ENCODE measurements at regions not wholly inside any gene's neighbourhood (a gene's known extent, or its start where the extent isn't known, plus 50 kb on each side); places are given as distances from the start of the nearest gene placed in this dataset.

GRCh38 chr11:15300341-15300740, 185.6 kb downstream of the INSC start:
- no peak for TF ChIP-seq CTCF (IDR thresholded peaks at IDR 0.05)
- no peak for TF ChIP-seq POLR2A (IDR thresholded peaks at IDR 0.05)
- 92 to 95% (median 93%) methylated on average over 14 of the region's 14 CpGs for WGBS, 4 donors
- no peaks in the 10 kb centered on the region for H3K27me3 ChIP-seq
- peaks cover 0 to 10% (median 0%) of the 10 kb centered on the region in 12 donors for H3K9me3 ChIP-seq
- no peaks in the 10 kb centered on the region for H3K4me1 ChIP-seq
- no peak overlapping the region for H3K27ac ChIP-seq
- no peak for DNase-seq
- no peak overlapping the region for H3K4me3 ChIP-seq
- no peak for ATAC-seq
- intact Hi-C loops (cut with DNase I) = no loop called here
- H3K36me3 ChIP-seq = no peaks in the 10 kb centered on the region

GRCh38 chr11:15307619-15308024, 192.9 kb downstream of the INSC start:
- no peak for TF ChIP-seq POLR2A (IDR thresholded peaks at IDR 0.05)
- TF ChIP-seq CTCF (IDR thresholded peaks at IDR 0.05) = no peak
- DNase-seq = no peak
- Histone ChIP-seq H3K4me3 (no peak overlapping the region), H3K27me3 (no peaks in the 10 kb centered on the region), H3K36me3 (no peaks in the 10 kb centered on the region), H3K27ac (no peak overlapping the region), H3K9me3 (peaks cover 0 to 12% (median 0%) of the 10 kb centered on the region in 12 donors), H3K4me1 (no peaks in the 10 kb centered on the region)
- intact Hi-C loops (cut with DNase I) = no loop called here
- no peak for ATAC-seq
- WGBS, 4 donors = 3 to 18% (median 12%) methylated on average over 4 of the region's 4 CpGs

- TF ChIP-seq POLR2A (IDR thresholded peaks at IDR 0.05) = no peak
- no peak for TF ChIP-seq CTCF (IDR thresholded peaks at IDR 0.05)
- no peaks in the 10 kb centered on the region for H3K36me3 ChIP-seq
- DNase-seq = no peak
- H3K4me3 ChIP-seq = no peak overlapping the region
- H3K27ac ChIP-seq = no peak overlapping the region
- intact Hi-C loops (cut with DNase I) = no loop called here
- no peaks in the 10 kb centered on the region for H3K27me3 ChIP-seq
- H3K4me1 ChIP-seq = no peaks in the 10 kb centered on the region
- peaks cover 0 to 11% (median 0%) of the 10 kb centered on the region in 12 donors for H3K9me3 ChIP-seq
- ATAC-seq = no peak
- WGBS, 4 donors = 48 to 93% (median 82%) methylated on average over 2 of the region's 2 CpGs
Measured at GRCh38 chr11:15308840-15309239, 194.1 kb downstream of the INSC start.

GRCh38 chr11:15309296-15309695, 194.6 kb downstream of the INSC start:
- ATAC-seq (no peak), DNase-seq (no peak)
- Histone ChIP-seq H3K27me3 (no peaks in the 10 kb centered on the region), H3K36me3 (no peaks in the 10 kb centered on the region), H3K4me3 (no peak overlapping the region), H3K27ac (no peak overlapping the region), H3K4me1 (no peaks in the 10 kb centered on the region), H3K9me3 (peaks cover 0 to 8% (median 0%) of the 10 kb centered on the region in 12 donors)
- 83 to 91% (median 87%) methylated on average over 1 of the region's 1 CpG for WGBS, 4 donors
- intact Hi-C loops (cut with DNase I) = no loop called here
- TF ChIP-seq POLR2A (IDR thresholded peaks at IDR 0.05) = no peak
- no peak for TF ChIP-seq CTCF (IDR thresholded peaks at IDR 0.05)
